GM19397 (cell line): ENCODE measurements at regions not wholly inside any gene's neighbourhood (a gene's known extent, or its start where the extent isn't known, plus 50 kb on each side); places are given as distances from the start of the nearest gene placed in this dataset.

Experiments
- ATAC-seq: cut with Tn5 transposase; IDR thresholded peaks from one replicate; pipeline ENCODE4 v1.9.1; 2021; ENCODE audit warnings: mild to moderate bottlenecking, moderate library complexity; ENCODE audit not compliant: unreplicated experiment

DNA sequence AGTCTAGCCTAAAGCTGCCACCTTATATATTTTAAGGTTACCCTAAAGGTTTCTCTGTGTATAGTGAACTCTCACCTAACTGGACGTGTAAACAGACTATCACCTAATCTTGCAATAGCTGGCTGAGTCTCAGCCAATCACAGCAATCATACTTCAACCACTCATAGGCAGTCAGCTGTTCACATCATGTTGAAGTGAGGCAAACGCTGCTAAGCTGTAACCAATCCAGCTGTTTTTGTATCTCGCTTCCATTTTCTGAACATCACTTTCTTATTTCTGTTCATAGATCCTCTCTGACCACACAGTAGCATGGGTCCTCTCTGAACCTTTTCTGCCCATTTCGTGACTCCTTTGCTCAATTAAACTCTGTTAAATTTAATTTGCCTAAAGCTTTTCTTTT, 468.2 kb upstream of the POU3F3 start:
- no peak for ATAC-seq

DNA sequence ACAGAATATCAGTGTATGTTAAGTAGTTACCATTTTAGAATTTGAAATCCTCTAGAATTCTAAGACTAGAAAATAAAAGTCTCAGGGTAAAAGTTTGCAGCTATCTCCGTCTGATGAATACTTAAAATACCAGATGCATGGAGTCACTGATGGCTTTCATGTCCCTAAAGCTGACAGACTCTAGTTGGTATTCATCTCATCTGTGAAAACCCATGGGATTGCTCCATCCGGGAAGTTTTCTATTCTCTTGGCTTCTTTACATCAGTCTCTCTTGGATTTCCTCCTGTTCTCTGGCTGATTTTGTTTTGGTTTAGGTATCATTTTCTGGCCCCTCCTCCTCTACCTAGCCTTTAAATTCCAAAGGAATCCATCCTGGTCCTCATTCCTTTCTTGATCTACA, 465.6 kb upstream of the POU3F3 start:
- no peak for ATAC-seq

DNA sequence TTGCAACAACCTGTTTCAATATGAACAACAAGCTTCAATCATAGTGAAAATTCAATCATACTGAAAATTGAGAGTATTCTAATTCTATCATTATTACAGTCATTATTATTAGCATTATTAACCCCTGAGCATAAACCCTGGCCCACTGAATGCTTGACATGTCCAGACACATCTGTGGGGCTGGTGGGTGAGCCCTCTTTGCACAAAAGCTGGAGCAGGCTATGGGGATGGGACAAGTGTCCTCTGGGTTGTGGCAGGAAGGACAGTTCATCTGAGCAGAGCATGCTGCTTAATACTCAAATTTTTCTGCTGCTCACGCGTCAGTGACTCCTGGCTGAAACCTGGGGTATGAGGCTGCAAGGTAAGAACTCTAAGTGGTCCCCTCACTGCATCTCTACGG, 451.1 kb upstream of the POU3F3 start:
- no peak for ATAC-seq

DNA sequence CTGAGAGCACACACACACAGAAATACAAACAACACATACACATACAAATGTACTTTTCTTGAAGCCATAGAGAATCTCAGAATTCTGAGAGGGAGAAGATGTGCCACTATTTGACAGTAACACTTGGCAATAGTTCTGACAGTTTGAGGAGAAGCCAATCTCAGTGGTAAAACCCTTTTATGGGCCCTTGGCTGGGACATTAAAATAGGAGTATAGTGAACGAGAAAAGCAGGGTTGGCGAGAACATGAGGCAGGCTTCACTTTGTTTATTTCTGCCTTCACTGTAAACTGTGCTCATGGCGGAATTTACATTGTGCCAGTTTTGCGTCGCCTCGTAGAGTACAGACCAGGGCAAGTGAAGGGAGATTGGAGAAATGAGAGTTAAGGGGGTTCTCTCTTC, 449.4 kb upstream of the POU3F3 start:
- no peak for ATAC-seq

DNA sequence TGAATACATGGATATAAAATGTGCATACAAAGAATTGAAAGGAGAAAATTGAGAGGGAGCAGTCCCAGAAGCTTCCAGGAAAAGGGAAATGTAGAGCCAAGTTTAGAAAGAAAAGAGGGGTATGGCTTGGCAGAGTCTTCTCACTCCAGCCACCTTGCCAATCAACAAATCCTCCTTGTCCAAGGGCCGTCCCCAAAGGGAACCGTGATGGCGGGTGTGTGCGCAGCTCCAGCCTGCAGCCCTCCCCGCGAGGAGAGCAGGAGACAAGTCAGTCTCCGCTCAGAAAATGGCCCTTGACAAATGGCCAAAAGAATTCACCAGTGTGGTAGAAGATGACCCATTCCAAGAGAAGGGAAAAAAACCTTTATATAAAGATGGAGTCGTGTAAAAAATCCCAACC, 448.3 kb upstream of the POU3F3 start:
- ATAC-seq: no peak

DNA sequence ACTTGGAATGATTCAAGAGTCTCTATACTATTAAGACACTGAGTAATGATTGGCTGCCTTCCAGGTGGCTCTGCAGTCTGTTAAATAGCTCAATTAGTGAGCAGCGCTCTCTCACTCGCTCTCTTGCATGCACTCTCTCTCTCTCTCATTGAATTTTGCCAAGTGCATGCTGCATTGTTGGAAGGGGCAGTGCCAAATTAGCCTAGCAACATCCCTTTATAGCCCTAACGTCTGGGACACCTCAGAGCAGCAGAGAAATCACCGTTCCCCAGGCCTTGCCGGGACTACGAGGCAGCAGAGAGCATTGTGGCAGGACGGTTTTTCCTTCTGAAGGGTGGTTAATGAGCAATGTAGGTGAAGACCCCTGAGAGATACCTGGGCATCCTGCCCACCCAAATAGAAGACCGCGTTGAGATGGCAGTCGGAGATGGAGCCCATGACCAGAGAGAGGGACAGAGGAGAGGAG, 447.6 kb upstream of the POU3F3 start:
- ATAC-seq: no peak

DNA sequence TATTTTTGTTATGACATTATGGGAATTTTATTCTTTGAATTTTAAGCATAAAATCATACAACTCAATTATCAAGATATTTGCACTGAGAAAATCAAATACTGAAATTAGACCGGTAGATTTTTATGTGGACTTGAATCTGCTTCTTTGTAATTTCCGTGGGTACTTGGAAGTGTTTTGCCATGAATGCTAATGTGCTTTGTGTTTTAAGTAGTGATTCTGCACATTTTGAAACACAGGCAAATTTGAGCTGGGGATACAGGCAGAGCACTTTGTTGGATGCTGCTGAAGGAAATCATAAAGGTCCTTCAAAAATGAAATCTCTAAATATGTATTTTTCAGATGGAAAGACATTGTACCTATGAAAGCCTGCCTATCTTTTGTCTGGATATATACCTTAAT, 446.3 kb upstream of the POU3F3 start:
- ATAC-seq: no peak

DNA sequence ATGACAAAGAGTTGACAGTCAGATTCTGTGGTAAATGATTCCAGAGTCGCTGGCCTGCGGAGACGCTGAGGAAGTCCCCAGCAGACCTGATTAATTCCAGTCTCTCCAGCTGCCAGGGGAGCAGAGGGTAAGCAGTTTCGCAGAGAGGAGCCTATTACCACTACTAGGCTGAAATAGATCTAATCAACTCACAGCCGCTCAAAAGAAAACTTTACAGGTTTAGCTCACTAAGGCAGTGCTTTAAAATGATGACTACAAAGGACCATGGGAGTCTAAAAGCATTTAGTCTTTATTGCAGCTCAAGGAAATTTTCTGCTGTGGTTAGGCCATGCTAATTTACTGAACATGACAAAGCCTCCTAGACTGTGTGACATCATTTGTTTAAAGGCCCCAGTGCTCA, 445.6 kb upstream of the POU3F3 start:
- no peak for ATAC-seq

DNA sequence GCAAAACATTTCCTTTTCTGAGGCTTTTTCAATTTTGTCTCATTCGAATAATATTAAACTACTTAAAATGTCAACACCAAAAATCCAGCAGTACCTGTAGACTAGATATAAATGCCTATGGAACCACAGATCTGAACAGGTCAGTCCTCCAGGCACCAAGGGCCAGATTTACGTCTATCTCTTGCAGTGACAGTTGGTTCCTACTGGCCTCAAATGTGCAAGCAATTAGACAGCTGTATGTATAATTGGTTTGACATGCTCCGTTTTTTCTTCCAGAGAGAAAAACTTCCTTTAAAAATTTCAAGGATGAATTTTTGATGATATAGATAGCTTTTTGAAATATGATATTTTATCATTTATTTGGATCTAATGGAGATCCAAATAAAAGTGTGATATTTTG, 443.8 kb upstream of the POU3F3 start:
- no peak for ATAC-seq

DNA sequence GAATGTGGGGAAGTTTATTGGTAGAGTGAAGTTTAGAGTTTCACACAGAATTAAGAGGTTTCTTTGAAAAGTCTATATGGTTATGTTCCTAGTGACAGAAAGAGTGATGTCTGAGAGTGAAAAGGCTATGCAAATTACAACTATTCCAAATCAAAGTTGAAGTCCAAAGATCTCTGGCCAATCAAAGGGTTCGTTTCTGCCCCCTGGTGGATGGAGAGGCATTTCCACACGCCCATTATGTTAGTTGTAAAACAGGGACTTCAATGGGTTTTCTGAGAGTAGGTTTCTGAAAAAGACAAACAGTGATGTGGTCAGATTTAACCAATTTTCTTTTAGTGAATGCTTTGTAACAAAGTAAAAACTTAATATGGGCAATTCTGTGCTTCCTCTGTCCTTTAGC, 441.5 kb upstream of the POU3F3 start:
- peak; percentile 67 for ATAC-seq

DNA sequence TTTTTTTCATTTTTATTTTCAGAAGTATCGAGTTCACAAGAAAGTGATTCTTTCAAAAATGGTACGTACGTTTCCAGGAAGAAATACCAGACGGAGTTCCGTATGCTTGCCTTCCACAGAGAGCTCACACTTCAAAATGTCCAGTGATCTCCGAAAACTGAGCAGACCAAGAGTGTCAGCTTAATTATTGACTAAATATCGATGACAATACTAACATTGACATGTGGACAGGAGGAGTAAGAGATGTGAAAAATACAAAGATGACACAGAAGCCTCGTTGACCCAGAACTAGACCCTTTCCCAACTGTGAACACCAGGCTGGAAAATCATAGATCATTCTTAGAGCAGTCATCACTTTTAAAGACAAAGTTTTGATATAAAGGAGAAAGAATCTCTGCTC, 440.0 kb upstream of the POU3F3 start:
- no peak for ATAC-seq

DNA sequence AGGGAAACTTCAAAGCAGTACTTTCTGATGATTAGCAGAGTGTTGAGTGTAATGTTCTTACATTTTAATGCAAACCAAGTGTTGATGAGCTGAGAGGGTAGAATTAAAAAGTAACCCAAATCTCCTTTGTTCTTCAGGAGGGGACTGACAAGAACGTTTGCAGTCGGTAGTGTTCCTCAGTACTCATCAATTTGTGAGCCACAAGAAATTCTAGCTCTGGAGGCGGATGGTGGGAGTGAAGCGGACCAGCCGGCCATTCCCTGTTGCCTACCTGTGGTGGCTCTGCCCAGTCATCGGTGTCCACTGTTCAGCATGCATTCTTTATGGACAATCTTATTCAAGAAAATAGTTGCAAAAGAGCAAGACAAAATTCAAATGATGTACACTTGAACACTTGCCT, 438.6 kb upstream of the POU3F3 start:
- ATAC-seq: no peak

DNA sequence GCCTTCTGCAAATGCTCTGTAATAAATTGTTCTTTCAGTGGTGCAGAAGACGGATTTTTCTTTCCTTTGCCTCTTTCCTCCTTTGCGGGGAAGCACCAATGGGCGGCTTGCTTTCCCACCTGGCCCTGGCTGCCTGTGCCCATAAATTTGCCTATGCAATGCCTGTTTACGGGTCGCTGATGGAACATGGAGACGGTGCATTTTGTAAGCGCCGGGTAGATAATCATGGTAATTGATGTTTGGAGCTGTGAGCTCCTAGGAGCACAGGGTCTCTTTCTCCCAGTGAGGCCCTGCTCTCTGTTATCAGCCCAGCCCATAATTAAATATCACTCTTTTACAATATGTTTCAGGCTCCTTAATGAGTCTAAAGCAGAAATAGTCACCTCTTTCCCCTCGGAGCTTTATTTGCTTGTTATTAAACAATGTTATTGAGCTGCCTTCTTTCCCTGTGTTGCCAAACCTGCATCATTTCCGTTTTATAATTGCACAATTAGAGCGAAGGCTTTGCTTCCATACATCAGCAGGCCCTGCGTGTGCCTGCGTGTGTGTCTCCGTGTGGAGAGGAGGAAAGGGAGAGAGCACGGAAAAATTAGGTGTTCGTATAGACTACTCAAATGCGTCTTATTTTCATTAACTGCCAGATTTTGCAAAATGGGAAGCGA, 437.4 kb upstream of the POU3F3 start:
- no peak for ATAC-seq

DNA sequence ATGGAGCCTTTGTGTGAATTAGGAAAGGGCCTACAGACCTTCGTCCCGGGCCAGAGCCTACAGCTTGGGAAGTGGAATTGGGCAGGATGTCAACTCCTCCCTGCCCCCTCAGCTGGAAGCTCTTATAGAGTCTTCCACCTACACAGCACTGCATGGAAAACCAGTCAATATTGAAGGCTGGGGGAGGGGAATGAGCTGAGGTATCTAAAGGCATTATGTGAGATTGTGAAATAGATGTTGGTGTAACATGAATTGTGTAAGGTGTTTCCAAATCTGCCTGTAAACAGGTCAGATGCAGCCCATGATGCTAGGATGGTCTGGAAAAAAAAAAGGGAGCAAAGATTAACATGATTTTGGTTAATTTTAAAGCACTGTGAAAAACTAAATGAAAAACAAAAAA, 433.5 kb upstream of the POU3F3 start:
- no peak for ATAC-seq

DNA sequence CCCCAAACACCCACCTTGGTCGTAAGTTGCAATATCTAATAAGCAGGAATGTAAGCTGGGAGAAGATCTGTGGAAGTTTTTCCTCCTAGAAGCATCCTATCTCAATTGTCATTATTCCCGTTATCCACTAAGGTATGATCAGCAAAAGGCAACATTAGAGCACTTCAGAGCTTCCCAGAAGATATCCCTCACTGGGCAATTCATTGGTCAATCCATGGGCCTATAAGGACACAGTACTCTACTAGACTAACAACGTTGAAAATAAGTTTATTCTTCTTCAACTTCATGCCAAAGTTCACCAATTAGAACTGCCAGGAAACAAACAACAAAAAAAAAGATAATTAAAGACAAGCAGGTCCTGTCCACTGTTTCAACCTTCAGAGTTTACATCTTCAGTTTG, 433.0 kb upstream of the POU3F3 start:
- ATAC-seq: no peak

DNA sequence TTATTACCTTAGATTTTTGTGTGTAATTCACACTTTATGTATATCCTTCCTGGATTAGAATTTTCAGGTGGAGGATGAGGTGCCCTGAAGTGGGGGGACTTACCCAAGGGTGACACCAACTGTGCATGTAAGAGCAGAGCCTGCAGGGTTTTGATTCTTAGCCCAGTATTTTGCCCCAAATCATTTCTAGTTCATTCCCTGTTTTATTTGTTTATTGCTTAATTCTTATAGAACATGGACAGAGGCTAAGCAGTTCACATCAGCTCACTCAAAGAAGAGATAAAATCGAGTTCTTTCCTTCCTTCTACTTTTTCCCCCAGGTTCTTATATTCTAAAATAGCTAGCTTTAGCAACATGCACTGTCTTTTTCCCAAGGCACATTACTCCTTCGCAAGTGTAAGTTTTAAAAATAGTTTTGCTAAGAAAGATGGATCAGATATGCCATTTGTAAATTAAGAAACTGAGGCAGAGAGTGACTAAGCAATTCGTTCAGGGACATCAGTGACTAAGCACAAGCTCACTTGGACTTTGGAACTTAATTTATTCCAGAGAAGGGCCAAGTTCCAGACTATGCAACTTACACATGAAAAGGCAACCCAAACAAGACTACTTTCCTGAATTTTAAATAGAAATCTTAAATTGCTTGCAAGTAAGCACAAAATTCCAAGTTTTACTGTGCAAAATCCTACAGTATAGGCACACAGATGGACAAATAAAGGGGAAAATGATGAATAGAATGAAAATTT, 427.9 kb upstream of the POU3F3 start:
- ATAC-seq: no peak

DNA sequence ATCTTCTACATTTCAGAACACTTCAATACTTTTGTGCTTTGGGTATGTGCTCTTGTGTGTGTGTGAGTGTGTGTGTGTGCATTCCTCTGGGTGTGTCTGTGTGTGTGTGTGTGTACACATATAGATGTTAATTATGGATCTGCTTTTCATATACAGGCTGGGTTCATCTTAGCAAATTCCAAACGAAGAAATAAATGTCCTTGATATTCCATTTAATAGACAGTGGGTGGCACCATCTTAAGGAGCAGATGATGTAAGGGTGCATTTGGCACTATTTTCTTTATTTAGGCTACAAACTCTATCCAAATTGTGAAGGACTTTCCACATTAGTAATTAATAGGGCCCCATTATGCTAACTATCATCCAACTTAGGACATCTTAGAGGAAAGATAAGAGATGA, 425.8 kb upstream of the POU3F3 start:
- no peak for ATAC-seq

DNA sequence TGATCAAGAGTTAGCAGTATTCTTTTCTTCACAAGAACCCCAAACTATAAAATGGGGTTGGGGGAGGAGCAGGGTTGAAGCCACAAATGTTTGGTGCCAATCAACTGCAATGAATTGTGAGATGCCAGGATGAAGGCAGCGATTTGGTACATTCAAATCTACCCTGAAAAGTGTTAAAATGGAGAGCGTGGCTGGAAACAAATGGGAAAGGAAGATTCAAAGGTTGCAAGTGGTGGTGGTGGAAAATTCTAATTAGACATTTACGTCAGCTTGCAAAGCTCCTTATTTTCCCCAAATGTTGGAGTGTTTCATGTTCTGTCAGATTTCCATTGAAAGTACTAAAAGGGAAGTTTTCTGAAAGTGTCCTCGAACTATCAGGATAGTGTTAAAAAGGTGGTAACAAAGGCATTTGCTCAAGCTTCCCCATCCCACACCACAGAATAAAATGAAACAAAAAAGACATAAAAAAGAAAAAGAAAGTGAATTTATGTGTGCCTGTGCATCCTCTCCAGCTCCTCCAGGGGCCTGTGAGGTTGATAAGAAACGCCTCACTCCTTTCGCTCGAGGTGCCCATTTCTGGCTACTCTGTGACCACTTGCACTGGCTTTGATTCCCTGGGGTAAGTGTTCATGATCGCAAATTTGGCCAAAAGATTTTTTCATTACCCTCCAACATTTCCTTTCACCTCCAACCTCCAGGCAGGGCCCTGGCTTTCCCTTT, 424.1 kb upstream of the POU3F3 start:
- ATAC-seq: no peak

DNA sequence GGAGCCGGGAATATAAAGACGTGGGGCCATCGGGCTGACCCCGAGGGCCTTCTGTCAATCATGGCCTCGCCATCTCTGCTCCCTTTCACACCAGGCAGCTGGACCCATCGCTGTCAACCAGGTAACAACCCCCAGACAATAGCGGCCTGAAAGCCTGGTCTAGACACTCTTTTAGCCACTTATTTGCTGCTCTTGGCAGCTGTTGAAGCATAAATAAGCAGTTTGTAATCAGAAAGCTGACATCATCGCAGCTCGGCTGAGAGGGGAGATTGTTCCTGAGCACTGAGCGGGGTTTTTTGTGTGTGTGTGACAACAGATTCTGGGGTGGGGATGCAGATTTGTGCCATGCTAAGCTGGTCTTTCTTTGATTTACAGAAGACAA, 423.6 kb upstream of the POU3F3 start:
- ATAC-seq: no peak

DNA sequence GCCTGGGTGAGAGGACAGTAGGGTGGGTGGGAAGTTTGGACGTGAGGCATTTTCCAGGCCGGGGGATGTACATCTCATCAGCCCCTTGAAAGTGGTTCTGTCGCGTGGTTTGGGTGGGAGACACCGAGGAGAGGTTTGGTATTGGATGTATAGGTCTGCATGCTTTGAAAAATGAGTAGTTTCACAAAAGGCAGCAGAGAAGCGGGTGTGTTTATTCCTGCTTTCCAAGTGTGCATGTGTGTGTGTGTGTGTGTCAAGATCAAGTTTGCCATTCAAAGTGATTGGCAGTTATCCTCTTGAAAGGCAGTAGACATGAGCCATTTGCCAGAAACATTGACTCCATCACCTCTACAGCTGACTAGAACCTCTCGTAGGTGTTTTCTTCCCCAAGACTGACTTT, 423.1 kb upstream of the POU3F3 start:
- no peak for ATAC-seq

DNA sequence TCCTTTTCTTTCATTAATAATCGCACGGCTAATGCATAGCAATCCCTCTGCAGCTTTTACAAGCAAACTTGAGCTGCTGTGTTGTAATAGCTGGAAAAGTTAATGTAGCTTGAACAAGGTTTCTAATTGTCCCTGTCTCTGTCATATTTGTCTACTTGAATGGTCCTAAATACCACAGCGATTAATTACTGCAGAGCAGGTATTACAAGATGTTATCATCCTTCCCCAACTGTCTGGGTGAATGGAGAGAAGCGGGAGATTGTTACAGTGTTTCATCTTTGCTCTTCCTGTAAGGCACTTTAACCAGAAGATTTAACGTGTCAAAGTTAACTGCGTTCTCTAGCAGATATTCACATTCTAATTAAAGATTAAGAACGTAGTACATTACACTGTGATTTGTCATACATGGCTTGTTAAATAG, 422.2 kb upstream of the POU3F3 start:
- ATAC-seq: no peak

DNA sequence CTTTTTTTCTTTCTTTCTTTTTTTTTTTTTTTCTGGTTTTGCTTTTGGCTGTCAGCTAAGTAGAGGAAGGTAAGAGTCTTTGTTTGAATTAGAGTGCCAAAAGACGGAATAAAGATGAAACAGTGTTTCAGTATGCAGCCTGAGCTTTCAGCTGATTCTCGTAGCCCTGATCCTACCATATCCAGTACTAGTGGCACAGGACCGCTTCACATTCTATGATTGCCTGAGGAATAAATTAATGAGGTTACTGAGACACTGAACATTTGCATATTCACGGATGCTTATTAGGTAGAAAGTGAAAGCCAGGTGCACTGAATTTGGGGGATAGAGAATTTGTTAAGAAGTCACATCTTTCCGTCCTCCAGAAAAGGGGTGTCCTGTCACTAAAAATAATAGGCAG, 421.5 kb upstream of the POU3F3 start:
- no peak for ATAC-seq
